CD14-positive monocyte (primary cell): ENCODE measurements at regions not wholly inside any gene's neighbourhood (a gene's known extent, or its start where the extent isn't known, plus 50 kb on each side); places are given as distances from the start of the nearest gene placed in this dataset.

Experiments
- DNase-seq, 3 donors: peaks; one replicate each; pipeline ENCODE4 v3.0.0-alpha.2; 2011 to 2022
- H2AFZ ChIP-seq: 2 replicates; pipeline ENCODE4 v1.6.0; 2012; ENCODE audit warnings: mild to moderate bottlenecking, low read depth, low read length, inconsistent platforms; ENCODE audit not compliant: insufficient read depth, poor library complexity, severe bottlenecking
- H3K27ac ChIP-seq, 2 donors: 1 replicate in 1 of 2; 2 replicates in 1 of 2; pipeline ENCODE4 v1.5.1; 2012 to 2013; ENCODE audit warnings: low read length in 2 of 2, control low read depth in 1 of 2, inconsistent platforms in 1 of 2, low read depth in 1 of 2, mild to moderate bottlenecking in 1 of 2
- H3K27me3 ChIP-seq, 2 donors: one replicate each; pipeline versions ENCODE4 v1.6.0 to v1.6.1; 2011 to 2013; ENCODE audit warnings: low read length in 2 of 2; ENCODE audit not compliant: control insufficient read depth in 2 of 2, insufficient read depth in 2 of 2
- H3K36me3 ChIP-seq, 2 donors: replicated peaks in 1 of 2; 1 replicate in 1 of 2; 2 replicates in 1 of 2; pipeline versions ENCODE4 v1.5.1 to v1.6.1; 2012 to 2013; ENCODE audit warnings: low read length in 2 of 2, control low read depth in 1 of 2, inconsistent platforms in 1 of 2, mild to moderate bottlenecking in 1 of 2; ENCODE audit not compliant: insufficient read depth in 2 of 2, control insufficient read depth in 1 of 2
- H3K4me1 ChIP-seq, 2 donors: 1 replicate in 1 of 2; 2 replicates in 1 of 2; pipeline versions ENCODE4 v1.5.1 to v1.6.1; 2012 to 2013; ENCODE audit warnings: low read length in 2 of 2, control low read depth in 1 of 2, inconsistent platforms in 1 of 2, mild to moderate bottlenecking in 1 of 2, moderate library complexity in 1 of 2; ENCODE audit not compliant: insufficient read depth in 2 of 2, control insufficient read depth in 1 of 2
- H3K4me2 ChIP-seq: replicated peaks from 2 replicates; pipeline ENCODE3; 2012; ENCODE audit warnings: low read length, moderate library complexity, mild to moderate bottlenecking; ENCODE audit not compliant: poor library complexity, severe bottlenecking; ENCODE audit errors: extremely low read depth
- H3K4me3 ChIP-seq, 3 experiments: fragments of 200-600 bp in 1 of 3; sonication (generic) in 1 of 3; replicated peaks in 1 of 3; 1 replicate in 2 of 3; 2 replicates in 1 of 3; pipeline ENCODE4 v1.5.1; 2011 to 2013; ENCODE audit warnings: low read length in 3 of 3, mild to moderate bottlenecking in 3 of 3, control low read depth in 2 of 3, low read depth in 2 of 3, inconsistent platforms in 1 of 3, moderate library complexity in 1 of 3
- H3K79me2 ChIP-seq: 2 replicates; pipeline ENCODE4 v1.6.0; 2012; ENCODE audit warnings: mild to moderate bottlenecking, control low read depth, inconsistent platforms, low read length, moderate library complexity; ENCODE audit not compliant: insufficient read depth
- H3K9ac ChIP-seq: 2 replicates; pipeline ENCODE4 v1.6.0; 2017; ENCODE audit warnings: low read length, mild to moderate bottlenecking; ENCODE audit not compliant: insufficient read depth, poor library complexity, severe bottlenecking
- H3K9me3 ChIP-seq, 2 donors: replicated peaks in 1 of 2; 1 replicate in 1 of 2; 2 replicates in 1 of 2; pipeline versions ENCODE4 v1.5.1 to v1.6.1; 2012 to 2013; ENCODE audit warnings: low read length in 2 of 2, control low read depth in 1 of 2; ENCODE audit not compliant: control insufficient read depth in 1 of 2, insufficient read depth in 1 of 2
- H4K20me1 ChIP-seq: 2 replicates; pipeline ENCODE4 v1.6.0; 2012; ENCODE audit warnings: mild to moderate bottlenecking, low read length, control low read depth, moderate library complexity; ENCODE audit not compliant: insufficient read depth
- H3K27ac Mint-ChIP-seq, 7 donors: one replicate each; pipeline ENCODE4 v1.8.0; 2020; ENCODE audit warnings: mild to moderate bottlenecking in 7 of 7, mixed read lengths in 7 of 7, moderate library complexity in 6 of 7, inconsistent platforms in 2 of 7
- H3K27me3 Mint-ChIP-seq, 3 donors: one replicate each; pipeline ENCODE4 v1.8.0; 2021 to 2022; ENCODE audit warnings: low read depth in 3 of 3, mild to moderate bottlenecking in 3 of 3, mixed read lengths in 3 of 3, moderate library complexity in 3 of 3, inconsistent platforms in 1 of 3
- H3K36me3 Mint-ChIP-seq, 2 donors: one replicate each; pipeline ENCODE4 v1.8.0; 2020; ENCODE audit warnings: mixed read lengths in 2 of 2, inconsistent platforms in 1 of 2, mild to moderate bottlenecking in 1 of 2
- H3K4me1 Mint-ChIP-seq: one replicate; pipeline ENCODE4 v1.8.0; 2020; ENCODE audit warnings: mild to moderate bottlenecking, mixed read lengths
- H3K4me3 Mint-ChIP-seq, 2 donors: one replicate each; pipeline ENCODE4 v1.8.0; 2020; ENCODE audit warnings: mild to moderate bottlenecking in 2 of 2, mixed read lengths in 2 of 2, moderate library complexity in 1 of 2
- H3K9me3 Mint-ChIP-seq, 7 donors: one replicate each; pipeline ENCODE4 v1.8.0; 2020 to 2022; ENCODE audit warnings: mixed read lengths in 7 of 7, mild to moderate bottlenecking in 6 of 7, moderate library complexity in 6 of 7, inconsistent platforms in 2 of 7
- CTCF ChIP-seq: fragments of 200-600 bp; IDR thresholded peaks from one replicate; pipeline ENCODE4 v1.8.0; 2022; ENCODE audit warnings: antibody characterized with exemption, mild to moderate bottlenecking
- WGBS: methylation state at CpG from one replicate; pipeline ENCODE4 v1.1.5; 2013; ENCODE audit warnings: missing lambda C conversion rate; ENCODE audit not compliant: insufficient coverage; 5-methylcytosine and 5-hydroxymethylcytosine counted together
- intact Hi-C, 2 donors: fragments of 100-400 bp; cut with micrococcal nuclease; formaldehyde crosslinking; loops; one replicate each; pipeline versions ENCODE4 v1.15.0 to v1.15.1; 2023

- no CpG with 5 or more reads among the region's 2 CpGs for WGBS
- H3K4me2 ChIP-seq = no peak overlapping the region
- H3K36me3 ChIP-seq = no peaks in the 10 kb centered on the region
- H3K4me1 ChIP-seq = no peaks in the 10 kb centered on the region
- H3K27ac ChIP-seq = no peak overlapping the region
- DNase-seq = no peak
- no peaks in the 10 kb centered on the region for H3K27me3 ChIP-seq
- intact Hi-C loops = no loop called here
- H4K20me1 ChIP-seq = no peaks in the 10 kb centered on the region
- peaks cover 0 to 16% (median 5%) of the 10 kb centered on the region in 7 donors for H3K9me3 Mint-ChIP-seq
- peaks cover 0 to 1% (median 0%) of the 10 kb centered on the region in 3 donors for H3K27me3 Mint-ChIP-seq
- H2AFZ ChIP-seq = no peak overlapping the region
- H3K4me3 Mint-ChIP-seq = no peak overlapping the region
- no peak overlapping the region for H3K4me3 ChIP-seq
- no peak for TF ChIP-seq CTCF
- H3K9ac ChIP-seq = no peak overlapping the region
- no peaks in the 10 kb centered on the region for H3K36me3 Mint-ChIP-seq
- H3K9me3 ChIP-seq = peaks cover 0 to 14% of the 10 kb centered on the region in 2 donors
- no peaks in the 10 kb centered on the region for H3K79me2 ChIP-seq
- no peaks in the 10 kb centered on the region for H3K4me1 Mint-ChIP-seq
- no peak overlapping the region for H3K27ac Mint-ChIP-seq
Observed at GRCh38 chr18:68179811-68180210, 535.1 kb downstream of the TMX3 start.

- no peaks in the 10 kb centered on the region for H3K4me1 ChIP-seq
- H3K9me3 Mint-ChIP-seq = peaks cover 0 to 13% (median 5%) of the 10 kb centered on the region in 7 donors
- H3K27ac Mint-ChIP-seq = no peak overlapping the region
- H3K27ac ChIP-seq = no peak overlapping the region
- intact Hi-C loops = no loop called here
- H3K9me3 ChIP-seq = peaks cover 0 to 10% of the 10 kb centered on the region in 2 donors
- H3K27me3 Mint-ChIP-seq = peaks cover 0 to 1% (median 0%) of the 10 kb centered on the region in 3 donors
- H3K4me1 Mint-ChIP-seq = no peaks in the 10 kb centered on the region
- H2AFZ ChIP-seq = no peak overlapping the region
- no peak overlapping the region for H3K4me2 ChIP-seq
- WGBS = no CpG with 5 or more reads among the region's 1 CpG
- DNase-seq = no peak
- H3K4me3 Mint-ChIP-seq = no peak overlapping the region
- no peaks in the 10 kb centered on the region for H3K79me2 ChIP-seq
- H3K9ac ChIP-seq = no peak overlapping the region
- no peaks in the 10 kb centered on the region for H3K27me3 ChIP-seq
- H3K36me3 ChIP-seq = no peaks in the 10 kb centered on the region
- H3K4me3 ChIP-seq = no peak overlapping the region
- H3K36me3 Mint-ChIP-seq = no peaks in the 10 kb centered on the region
- TF ChIP-seq CTCF = no peak
- H4K20me1 ChIP-seq = no peaks in the 10 kb centered on the region
Observed at GRCh38 chr18:68178921-68179320, 536.0 kb downstream of the TMX3 start.
